22Rv1 (cell line): ENCODE measurements at regions not wholly inside any gene's neighbourhood (a gene's known extent, or its start where the extent isn't known, plus 50 kb on each side); places are given as distances from the start of the nearest gene placed in this dataset.

ENCODE experiments used
- ZFX ChIP-seq: fragments of 450-650 bp; IDR thresholded peaks from 2 replicates; pipeline ENCODE4 v1.6.1; 2017; ENCODE audit warnings: antibody characterized with exemption, borderline replicate concordance
- TF ChIP-seq, protein P1 (sequence below): fragments of 450-650 bp; IDR thresholded peaks from 2 replicates; pipeline ENCODE4 v1.5.1; 2017; ENCODE audit warnings: mild to moderate bottlenecking

DNA sequence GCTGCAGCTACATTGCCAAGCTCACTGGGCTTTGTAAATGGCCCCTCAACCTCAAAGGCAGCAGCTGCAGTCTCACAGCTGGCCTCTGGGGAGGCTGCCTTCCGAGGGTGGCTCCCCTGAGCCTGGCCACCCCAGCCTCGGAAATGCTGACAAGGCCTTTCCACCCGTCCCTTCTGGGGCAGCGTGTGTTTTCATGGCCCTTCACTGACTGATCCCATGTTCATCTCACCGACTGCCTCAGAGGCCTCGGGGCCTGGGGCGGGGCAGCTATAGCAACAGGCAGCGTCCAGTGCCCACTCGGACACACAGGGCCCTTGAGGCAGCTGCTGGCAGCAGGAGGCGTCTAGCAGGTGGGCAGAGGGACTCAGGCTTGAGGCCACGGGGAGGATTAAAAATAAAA lies 149.7 kb downstream of the GLI2 start:
- TF ChIP-seq, protein P1, sequence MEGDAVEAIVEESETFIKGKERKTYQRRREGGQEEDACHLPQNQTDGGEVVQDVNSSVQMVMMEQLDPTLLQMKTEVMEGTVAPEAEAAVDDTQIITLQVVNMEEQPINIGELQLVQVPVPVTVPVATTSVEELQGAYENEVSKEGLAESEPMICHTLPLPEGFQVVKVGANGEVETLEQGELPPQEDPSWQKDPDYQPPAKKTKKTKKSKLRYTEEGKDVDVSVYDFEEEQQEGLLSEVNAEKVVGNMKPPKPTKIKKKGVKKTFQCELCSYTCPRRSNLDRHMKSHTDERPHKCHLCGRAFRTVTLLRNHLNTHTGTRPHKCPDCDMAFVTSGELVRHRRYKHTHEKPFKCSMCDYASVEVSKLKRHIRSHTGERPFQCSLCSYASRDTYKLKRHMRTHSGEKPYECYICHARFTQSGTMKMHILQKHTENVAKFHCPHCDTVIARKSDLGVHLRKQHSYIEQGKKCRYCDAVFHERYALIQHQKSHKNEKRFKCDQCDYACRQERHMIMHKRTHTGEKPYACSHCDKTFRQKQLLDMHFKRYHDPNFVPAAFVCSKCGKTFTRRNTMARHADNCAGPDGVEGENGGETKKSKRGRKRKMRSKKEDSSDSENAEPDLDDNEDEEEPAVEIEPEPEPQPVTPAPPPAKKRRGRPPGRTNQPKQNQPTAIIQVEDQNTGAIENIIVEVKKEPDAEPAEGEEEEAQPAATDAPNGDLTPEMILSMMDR, result no peak
- TF ChIP-seq ZFX, result no peak
